NT2/D1 (cell line): ENCODE measurements at regions not wholly inside any gene's neighbourhood (a gene's known extent, or its start where the extent isn't known, plus 50 kb on each side); places are given as distances from the start of the nearest gene placed in this dataset.

Experiments
- DNase-seq: peaks from one replicate; pipeline ENCODE4 v3.0.0-alpha.2; 2011; ENCODE audit warnings: low read depth, low spot score
- H3K27me3 ChIP-seq: 2 replicates; pipeline ENCODE4 v1.6.0; 2011; ENCODE audit warnings: mild to moderate bottlenecking; ENCODE audit not compliant: insufficient read length, insufficient read depth
- H3K36me3 ChIP-seq: 2 replicates; pipeline ENCODE4 v1.6.1; 2011; ENCODE audit warnings: mild to moderate bottlenecking, low read length, mixed read lengths; ENCODE audit not compliant: insufficient read depth, insufficient read length
- H3K4me1 ChIP-seq: 2 replicates; pipeline ENCODE4 v1.5.1; 2011; ENCODE audit not compliant: insufficient read depth, insufficient read length
- H3K4me3 ChIP-seq: 2 replicates; pipeline ENCODE4 v1.5.1; 2011; ENCODE audit warnings: low read depth; ENCODE audit not compliant: insufficient read length
- H3K9ac ChIP-seq: 2 replicates; pipeline ENCODE4 v1.6.0; 2011; ENCODE audit warnings: low read depth; ENCODE audit not compliant: insufficient read length
- H3K9me3 ChIP-seq: 2 replicates; pipeline ENCODE4 v1.5.1; 2011; ENCODE audit warnings: mild to moderate bottlenecking, low read length; ENCODE audit not compliant: insufficient read depth
- SUZ12 ChIP-seq: IDR thresholded peaks from 2 replicates; pipeline ENCODE4 v1.6.1; 2011; ENCODE audit not compliant: insufficient read length, insufficient read depth; ENCODE audit errors: extremely low read depth
- YY1 ChIP-seq: IDR thresholded peaks from 2 replicates; pipeline ENCODE4 v1.6.1; 2011; ENCODE audit not compliant: insufficient read length, insufficient read depth
- ZNF274 ChIP-seq: IDR thresholded peaks from 2 replicates; pipeline ENCODE4 v1.6.1; 2011; ENCODE audit warnings: mild to moderate bottlenecking, low read depth, low read length

- no peaks in the 10 kb centered on the region for H3K27me3 ChIP-seq
- no peak overlapping the region for H3K9ac ChIP-seq
- H3K4me3 ChIP-seq, result no peak overlapping the region
- H3K36me3 ChIP-seq, result no peaks in the 10 kb centered on the region
- no peaks in the 10 kb centered on the region for H3K9me3 ChIP-seq
- DNase-seq, result no peak
- no peak for TF ChIP-seq ZNF274
- TF ChIP-seq YY1, result no peak
- no peak for TF ChIP-seq SUZ12
- H3K4me1 ChIP-seq, result no peaks in the 10 kb centered on the region
Measured at GRCh38 chr14:28875934-28876571, 109.5 kb downstream of the FOXG1 start.

GRCh38 chr14:28876572-28876945 is 110.0 kb downstream of the FOXG1 start:
- H3K4me1 ChIP-seq, result no peaks in the 10 kb centered on the region
- TF ChIP-seq SUZ12 (no peak), ZNF274 (no peak), YY1 (no peak)
- H3K9ac ChIP-seq, result no peak overlapping the region
- H3K27me3 ChIP-seq, result no peaks in the 10 kb centered on the region
- no peaks in the 10 kb centered on the region for H3K9me3 ChIP-seq
- DNase-seq, result no peak
- H3K4me3 ChIP-seq, result no peak overlapping the region
- H3K36me3 ChIP-seq, result no peaks in the 10 kb centered on the region

- DNase-seq, result no peak
- Histone ChIP-seq H3K9ac (no peak overlapping the region), H3K27me3 (no peaks in the 10 kb centered on the region), H3K36me3 (no peaks in the 10 kb centered on the region), H3K9me3 (no peaks in the 10 kb centered on the region), H3K4me3 (no peak overlapping the region), H3K4me1 (no peaks in the 10 kb centered on the region)
- TF ChIP-seq SUZ12, result no peak
- TF ChIP-seq YY1, result no peak
- no peak for TF ChIP-seq ZNF274
Measured at GRCh38 chr14:28877923-28878322, 111.3 kb downstream of the FOXG1 start.

GRCh38 chr14:28879573-28879996 is 113.0 kb downstream of the FOXG1 start:
- TF ChIP-seq YY1 (no peak), ZNF274 (no peak), SUZ12 (no peak)

GRCh38 chr14:28886940-28887339 is 120.4 kb downstream of the FOXG1 start:
- Histone ChIP-seq H3K9ac (no peak overlapping the region), H3K4me3 (no peak overlapping the region), H3K27me3 (no peaks in the 10 kb centered on the region), H3K4me1 (no peaks in the 10 kb centered on the region), H3K36me3 (no peaks in the 10 kb centered on the region), H3K9me3 (no peaks in the 10 kb centered on the region)
- no peak for DNase-seq
- TF ChIP-seq YY1, result no peak
- no peak for TF ChIP-seq SUZ12
- TF ChIP-seq ZNF274, result no peak

More at GRCh38 chr14:28879573-28879996, 113.0 kb downstream of the FOXG1 start:
- no peak for DNase-seq
- Histone ChIP-seq H3K9ac (no peak overlapping the region), H3K9me3 (no peaks in the 10 kb centered on the region), H3K4me3 (no peak overlapping the region), H3K27me3 (no peaks in the 10 kb centered on the region), H3K4me1 (no peaks in the 10 kb centered on the region), H3K36me3 (no peaks in the 10 kb centered on the region)

- Histone ChIP-seq H3K4me1 (no peaks in the 10 kb centered on the region), H3K36me3 (no peaks in the 10 kb centered on the region), H3K9ac (no peak overlapping the region), H3K9me3 (no peaks in the 10 kb centered on the region), H3K4me3 (no peak overlapping the region), H3K27me3 (no peaks in the 10 kb centered on the region)
- no peak for TF ChIP-seq SUZ12
- no peak for TF ChIP-seq ZNF274
- no peak for TF ChIP-seq YY1
- no peak for DNase-seq
Measured at GRCh38 chr14:28895389-28895788, 128.8 kb downstream of the FOXG1 start.

GRCh38 chr14:28896337-28896736 is 129.8 kb downstream of the FOXG1 start:
- TF ChIP-seq ZNF274 (no peak), SUZ12 (no peak), YY1 (no peak)
- Histone ChIP-seq H3K9me3 (no peaks in the 10 kb centered on the region), H3K9ac (no peak overlapping the region), H3K4me3 (no peak overlapping the region), H3K27me3 (no peaks in the 10 kb centered on the region), H3K4me1 (no peaks in the 10 kb centered on the region), H3K36me3 (no peaks in the 10 kb centered on the region)
- DNase-seq, result no peak

- DNase-seq, result no peak
- Histone ChIP-seq H3K4me3 (no peak overlapping the region), H3K27me3 (no peaks in the 10 kb centered on the region), H3K36me3 (no peaks in the 10 kb centered on the region), H3K4me1 (no peaks in the 10 kb centered on the region), H3K9me3 (no peaks in the 10 kb centered on the region), H3K9ac (no peak overlapping the region)
- TF ChIP-seq SUZ12 (no peak), YY1 (no peak), ZNF274 (no peak)
Measured at GRCh38 chr14:28901631-28902030, 135.0 kb downstream of the FOXG1 start.
